Right ventricle myocardium inferior (tissue), 1 donor: ENCODE measurements at regions not wholly inside any gene's neighbourhood (a gene's known extent, or its start where the extent isn't known, plus 50 kb on each side); places are given as distances from the start of the nearest gene placed in this dataset.
"Not testable (repeated sequence)": the region's sequence is repeated elsewhere in the genome, so short reads cannot be mapped to it uniquely, and the experiment has no call there.

Experiments
- ATAC-seq: fragments of 200-7000 bp; cut with Tn5 transposase; one replicate; pipeline ENCODE4 v1.9.1; 2020; ENCODE audit warnings: mild to moderate bottlenecking, moderate library complexity
- DNase-seq: peaks from one replicate; pipeline ENCODE4 v3.0.0; 2021; ENCODE audit errors: missing footprints
- intact Hi-C: fragments of 100-400 bp; cut with DNase I; formaldehyde crosslinking; loops from one replicate; pipeline ENCODE4 v1.11.0; 2022
- donor health status: DM: no; HTN: yes; CAD: no; lungs with severe emphysema.

- DNase-seq, result no peak
- no peak for ATAC-seq
- intact Hi-C loops, result no loop called here
Observed at GRCh38 chr5:104130320-104130719, 567.7 kb upstream of the NUDT12 start.

- intact Hi-C loops, result no loop called here
- ATAC-seq (no peak), DNase-seq (no peak)
Observed at GRCh38 chr5:104128348-104128747, 565.8 kb upstream of the NUDT12 start.

GRCh38 chr5:104126980-104127379, 564.4 kb upstream of the NUDT12 start:
- ATAC-seq (no peak), DNase-seq (no peak)
- intact Hi-C loops, result no loop called here

- intact Hi-C loops, result no loop called here
- DNase-seq, result no peak
- no peak for ATAC-seq
Observed at GRCh38 chr5:104119529-104119928, 556.9 kb upstream of the NUDT12 start.

GRCh38 chr5:104111632-104112031, 549.0 kb upstream of the NUDT12 start:
- intact Hi-C loops, result no loop called here
- no peak for ATAC-seq

GRCh38 chr5:104096451-104096850, 533.9 kb upstream of the NUDT12 start:
- intact Hi-C loops, result no loop called here
- ATAC-seq (no peak), DNase-seq (no peak)

More at GRCh38 chr5:104111632-104112031, 549.0 kb upstream of the NUDT12 start:
- no peak for DNase-seq

- DNase-seq (no peak), ATAC-seq (no peak)
- intact Hi-C loops, result no loop called here
Observed at GRCh38 chr5:104095527-104095926, 532.9 kb upstream of the NUDT12 start.

GRCh38 chr5:104088876-104089778, 526.5 kb upstream of the NUDT12 start:
- intact Hi-C loops, result no loop called here
- no peak for ATAC-seq

GRCh38 chr5:104084896-104085295, 522.3 kb upstream of the NUDT12 start:
- DNase-seq, result no peak

More at GRCh38 chr5:104088876-104089778, 526.5 kb upstream of the NUDT12 start:
- no peak for DNase-seq

GRCh38 chr5:104082754-104083153, 520.2 kb upstream of the NUDT12 start:
- ATAC-seq, result no peak
- intact Hi-C loops, result no loop called here

More at GRCh38 chr5:104084896-104085295, 522.3 kb upstream of the NUDT12 start:
- no peak for ATAC-seq
- intact Hi-C loops, result no loop called here

GRCh38 chr5:104081232-104081631, 518.6 kb upstream of the NUDT12 start:
- DNase-seq (no peak), ATAC-seq (no peak)
- intact Hi-C loops, result no loop called here

More at GRCh38 chr5:104082754-104083153, 520.2 kb upstream of the NUDT12 start:
- DNase-seq, result no peak

- no peak for ATAC-seq
- intact Hi-C loops, result no loop called here
- no peak for DNase-seq
Observed at GRCh38 chr5:104080646-104081175, 518.1 kb upstream of the NUDT12 start.

GRCh38 chr5:104079861-104080645, 517.5 kb upstream of the NUDT12 start:
- intact Hi-C loops, ATAC-seq, DNase-seq: not testable (repeated sequence)

- intact Hi-C loops, result no loop called here
- DNase-seq (no peak), ATAC-seq (no peak)
Observed at GRCh38 chr5:104071887-104072286, 509.3 kb upstream of the NUDT12 start.

- intact Hi-C loops, result no loop called here
- no peak for DNase-seq
- no peak for ATAC-seq
Observed at GRCh38 chr5:104062621-104063377, 500.2 kb upstream of the NUDT12 start.

- DNase-seq (no peak), ATAC-seq (no peak)
- intact Hi-C loops, result no loop called here
Observed at GRCh38 chr5:104061707-104062106, 499.1 kb upstream of the NUDT12 start.

GRCh38 chr5:104053353-104053649, 490.7 kb upstream of the NUDT12 start:
- intact Hi-C loops, result no loop called here
- no peak for ATAC-seq
- no peak for DNase-seq

GRCh38 chr5:104052558-104053352, 490.2 kb upstream of the NUDT12 start:
- ATAC-seq (no peak), DNase-seq (no peak)
- intact Hi-C loops, result no loop called here
